H9 (cell line): ENCODE measurements at regions not wholly inside any gene's neighbourhood (a gene's known extent, or its start where the extent isn't known, plus 50 kb on each side); places are given as distances from the start of the nearest gene placed in this dataset.

Experiments used
- DNase-seq: peaks from one replicate; pipeline ENCODE4 v3.0.0-alpha.2; 2017
- H2AFZ ChIP-seq: one replicate; pipeline ENCODE4 v1.6.1; 2013; ENCODE audit warnings: mild to moderate bottlenecking, low read length, control low read depth, moderate library complexity
- H2AK5ac ChIP-seq: 2 replicates; pipeline ENCODE4 v1.6.1; 2013; ENCODE audit warnings: low read length, control low read depth, mixed read lengths; ENCODE audit not compliant: insufficient read length
- H2BK120ac ChIP-seq: one replicate; pipeline ENCODE4 v1.6.1; 2013; ENCODE audit warnings: low read depth, mild to moderate bottlenecking, low read length, control low read depth, inconsistent platforms; ENCODE audit not compliant: poor library complexity, severe bottlenecking
- H2BK12ac ChIP-seq: 2 replicates; pipeline ENCODE4 v1.6.1; 2013; ENCODE audit warnings: low read length, control low read depth, mixed read lengths, low read depth; ENCODE audit not compliant: insufficient read length
- H2BK15ac ChIP-seq: 2 replicates; pipeline ENCODE4 v1.6.1; 2013; ENCODE audit warnings: low read depth, low read length, control low read depth
- H2BK20ac ChIP-seq: one replicate; pipeline ENCODE4 v1.6.1; 2013; ENCODE audit warnings: low read depth, mild to moderate bottlenecking, low read length, control low read depth, inconsistent platforms; ENCODE audit not compliant: poor library complexity, severe bottlenecking
- H2BK5ac ChIP-seq: 2 replicates; pipeline ENCODE4 v1.6.1; 2013; ENCODE audit warnings: low read length, control low read depth, mixed read lengths; ENCODE audit not compliant: insufficient read length
- H3K14ac ChIP-seq: 2 replicates; pipeline ENCODE4 v1.6.1; 2013; ENCODE audit warnings: low read length, control low read depth; ENCODE audit not compliant: insufficient read depth
- H3K18ac ChIP-seq: 2 replicates; pipeline ENCODE4 v1.6.1; 2013; ENCODE audit warnings: low read depth, mild to moderate bottlenecking, mixed read lengths, low read length, control low read depth; ENCODE audit not compliant: insufficient read length
- H3K23ac ChIP-seq: 2 replicates; pipeline ENCODE4 v1.6.1; 2013; ENCODE audit warnings: low read length, control low read depth, mixed read lengths, low read depth; ENCODE audit not compliant: insufficient read length
- H3K23me2 ChIP-seq: 2 replicates; pipeline ENCODE4 v1.6.1; 2013; ENCODE audit warnings: low read depth, mild to moderate bottlenecking, mixed read lengths, low read length, control low read depth; ENCODE audit not compliant: insufficient read length, poor library complexity, severe bottlenecking
- H3K27ac ChIP-seq: 2 replicates; pipeline ENCODE4 v1.5.1; 2013; ENCODE audit warnings: low read length, control low read depth, mixed read lengths, low read depth; ENCODE audit not compliant: insufficient read length
- H3K27me3 ChIP-seq: 2 replicates; pipeline ENCODE4 v1.6.1; 2013; ENCODE audit warnings: low read length, control low read depth, inconsistent platforms; ENCODE audit not compliant: insufficient read depth
- H3K4ac ChIP-seq: 2 replicates; pipeline ENCODE4 v1.6.1; 2013; ENCODE audit warnings: low read depth, mild to moderate bottlenecking, control low read depth, inconsistent platforms, low read length, moderate library complexity
- H3K4me1 ChIP-seq: 2 replicates; pipeline ENCODE4 v1.6.1; 2013; ENCODE audit warnings: low read length, control low read depth, inconsistent platforms; ENCODE audit not compliant: insufficient read depth
- H3K4me2 ChIP-seq: 2 replicates; pipeline ENCODE4 v1.6.1; 2013; ENCODE audit warnings: low read length, control low read depth, mixed read lengths; ENCODE audit not compliant: insufficient read length, insufficient read depth
- H3K56ac ChIP-seq: 2 replicates; pipeline ENCODE4 v1.6.1; 2013; ENCODE audit warnings: low read depth, mild to moderate bottlenecking, mixed read lengths, low read length, control low read depth; ENCODE audit not compliant: insufficient read length
- H3K79me1 ChIP-seq: 2 replicates; pipeline ENCODE4 v1.6.1; 2013; ENCODE audit warnings: low read depth, mild to moderate bottlenecking, moderate library complexity, low read length, control low read depth, inconsistent platforms; ENCODE audit not compliant: insufficient read depth, poor library complexity, severe bottlenecking
- H3K79me2 ChIP-seq: 2 replicates; pipeline ENCODE4 v1.6.1; 2013; ENCODE audit warnings: low read length, control low read depth, inconsistent platforms; ENCODE audit not compliant: insufficient read depth
- H3K9ac ChIP-seq: 2 replicates; pipeline ENCODE4 v1.6.1; 2013; ENCODE audit warnings: low read length, control low read depth, mixed read lengths; ENCODE audit not compliant: insufficient read length; ENCODE audit errors: extremely low read depth
- H3K9me3 ChIP-seq: one replicate; pipeline ENCODE4 v1.6.1; 2013; ENCODE audit warnings: low read depth, low read length, inconsistent platforms; ENCODE audit not compliant: control insufficient read depth
- H3T11ph ChIP-seq: one replicate; pipeline ENCODE4 v1.6.1; 2013; ENCODE audit warnings: mild to moderate bottlenecking, low read length, control low read depth, inconsistent platforms
- H4K20me1 ChIP-seq: one replicate; pipeline ENCODE4 v1.6.1; 2013; ENCODE audit not compliant: control insufficient read depth, insufficient read length, insufficient read depth
- H4K5ac ChIP-seq: 2 replicates; pipeline ENCODE4 v1.6.1; 2013; ENCODE audit warnings: low read depth, mild to moderate bottlenecking, mixed read lengths, low read length, control low read depth; ENCODE audit not compliant: insufficient read length
- H4K8ac ChIP-seq: replicated peaks from 2 replicates; pipeline ENCODE4 v1.6.1; 2013; ENCODE audit warnings: low read length, control low read depth, mixed read lengths, low read depth; ENCODE audit not compliant: insufficient read length
- H4K91ac ChIP-seq: 2 replicates; pipeline ENCODE4 v1.6.1; 2013; ENCODE audit warnings: low read depth, mild to moderate bottlenecking, moderate library complexity, mixed read lengths, low read length, control low read depth; ENCODE audit not compliant: insufficient read length
- H3K27ac Mint-ChIP-seq, 3 experiments: 2 replicates in 2 of 3; 3 replicates in 1 of 3; pipeline ENCODE4 v1.8.0; 2020 to 2021; ENCODE audit warnings: mixed read lengths in 3 of 3, mild to moderate bottlenecking in 1 of 3, moderate library complexity in 1 of 3
- H3K27me3 Mint-ChIP-seq: 2 replicates; pipeline ENCODE4 v1.8.0; 2021; ENCODE audit warnings: low read depth, mild to moderate bottlenecking, moderate library complexity, mixed read lengths
- H3K36me3 Mint-ChIP-seq, 3 experiments: 2 replicates in 2 of 3; 3 replicates in 1 of 3; pipeline ENCODE4 v1.8.0; 2020 to 2021; ENCODE audit warnings: low read depth in 3 of 3, mixed read lengths in 3 of 3; ENCODE audit not compliant: insufficient read depth in 1 of 3
- H3K4me1 Mint-ChIP-seq, 2 experiments: 2 replicates each; pipeline ENCODE4 v1.8.0; 2020; ENCODE audit warnings: mixed read lengths in 2 of 2
- H3K4me3 Mint-ChIP-seq, 2 experiments: 2 replicates in 1 of 2; 3 replicates in 1 of 2; pipeline ENCODE4 v1.8.0; 2020 to 2021; ENCODE audit warnings: mild to moderate bottlenecking in 2 of 2, mixed read lengths in 2 of 2, moderate library complexity in 1 of 2
- H3K9me3 Mint-ChIP-seq, 2 experiments: 2 replicates in 1 of 2; 3 replicates in 1 of 2; pipeline ENCODE4 v1.8.0; 2020; ENCODE audit warnings: mild to moderate bottlenecking in 2 of 2, mixed read lengths in 2 of 2, moderate library complexity in 1 of 2
- WGBS: extraction: QIAGEN DNeasy Blood & Tissue Kit; methylation state at CpG from one replicate; pipeline ENCODE4 v1.1.7; 2013; ENCODE audit warnings: missing lambda C conversion rate, low lambda C conversion rate, mixed read lengths; ENCODE audit not compliant: insufficient read length; ENCODE audit errors: extremely low coverage; 5-methylcytosine and 5-hydroxymethylcytosine counted together
- TF ChIP-seq, protein P1 (sequence below): fragments of 200-600 bp; sonication (generic); conservative IDR thresholded peaks from 3 replicates; pipeline ENCODE4 v1.8.0; 2021; ENCODE audit warnings: antibody characterized with exemption, mild to moderate bottlenecking

DNA sequence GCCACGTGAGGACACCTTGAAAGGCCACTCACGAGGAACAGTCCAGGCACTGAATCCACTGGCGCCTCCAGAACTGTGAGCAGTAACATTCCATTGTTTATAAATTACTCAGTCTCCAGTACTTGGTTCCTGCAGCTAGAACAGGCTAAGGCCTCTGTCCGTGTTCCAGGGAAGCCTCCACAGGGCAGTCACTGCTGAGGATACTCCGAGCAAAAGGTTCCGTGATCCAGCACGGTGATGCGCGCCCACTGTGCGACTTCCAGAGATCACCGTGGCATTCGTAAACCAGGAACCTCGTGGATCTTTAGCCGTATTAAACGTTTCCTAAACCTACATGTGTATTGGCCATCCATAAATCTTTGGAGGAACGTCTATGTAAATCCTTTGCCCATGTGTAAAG lies 51.5 kb upstream of the SALL3 start:
- no peak overlapping the region for H3K23ac ChIP-seq
- no peaks in the 10 kb centered on the region for H3K4me1 ChIP-seq
- DNase-seq = no peak
- peaks cover 6% of the 10 kb centered on the region; the same call in 1 of the 2 replicates for H3K27me3 Mint-ChIP-seq
- no peaks in the 10 kb centered on the region for H3K79me1 ChIP-seq
- no peak overlapping the region for H2AK5ac ChIP-seq
- H3K9me3 Mint-ChIP-seq = peaks cover 0 to 2% of the 10 kb centered on the region in 2 experiments; a peak in 2 of 5 replicates
- H3K4me1 Mint-ChIP-seq = peaks cover 2 to 3% of the 10 kb centered on the region in 2 experiments; a peak in 1 of 4 replicates
- no peak overlapping the region for H3K18ac ChIP-seq
- TF ChIP-seq, protein P1, sequence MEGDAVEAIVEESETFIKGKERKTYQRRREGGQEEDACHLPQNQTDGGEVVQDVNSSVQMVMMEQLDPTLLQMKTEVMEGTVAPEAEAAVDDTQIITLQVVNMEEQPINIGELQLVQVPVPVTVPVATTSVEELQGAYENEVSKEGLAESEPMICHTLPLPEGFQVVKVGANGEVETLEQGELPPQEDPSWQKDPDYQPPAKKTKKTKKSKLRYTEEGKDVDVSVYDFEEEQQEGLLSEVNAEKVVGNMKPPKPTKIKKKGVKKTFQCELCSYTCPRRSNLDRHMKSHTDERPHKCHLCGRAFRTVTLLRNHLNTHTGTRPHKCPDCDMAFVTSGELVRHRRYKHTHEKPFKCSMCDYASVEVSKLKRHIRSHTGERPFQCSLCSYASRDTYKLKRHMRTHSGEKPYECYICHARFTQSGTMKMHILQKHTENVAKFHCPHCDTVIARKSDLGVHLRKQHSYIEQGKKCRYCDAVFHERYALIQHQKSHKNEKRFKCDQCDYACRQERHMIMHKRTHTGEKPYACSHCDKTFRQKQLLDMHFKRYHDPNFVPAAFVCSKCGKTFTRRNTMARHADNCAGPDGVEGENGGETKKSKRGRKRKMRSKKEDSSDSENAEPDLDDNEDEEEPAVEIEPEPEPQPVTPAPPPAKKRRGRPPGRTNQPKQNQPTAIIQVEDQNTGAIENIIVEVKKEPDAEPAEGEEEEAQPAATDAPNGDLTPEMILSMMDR = no peak
- no peak overlapping the region for H2BK120ac ChIP-seq
- H3K4me2 ChIP-seq = no peak overlapping the region
- no peak overlapping the region for H3K27ac ChIP-seq
- no peak overlapping the region for H3K4ac ChIP-seq
- no peaks in the 10 kb centered on the region for H3K79me2 ChIP-seq
- H4K20me1 ChIP-seq = no peaks in the 10 kb centered on the region
- H3K56ac ChIP-seq = no peak overlapping the region
- H3K9me3 ChIP-seq = no peaks in the 10 kb centered on the region
- WGBS = no CpG with 5 or more reads among the region's 16 CpGs
- no peak overlapping the region for H3K27ac Mint-ChIP-seq
- no peak overlapping the region for H2BK12ac ChIP-seq
- no peak overlapping the region for H3K14ac ChIP-seq
- no peak overlapping the region for H3K9ac ChIP-seq
- no peak overlapping the region for H3T11ph ChIP-seq
- no peaks in the 10 kb centered on the region for H3K27me3 ChIP-seq
- no peak overlapping the region for H2BK5ac ChIP-seq
- H3K23me2 ChIP-seq = no peaks in the 10 kb centered on the region
- no peak overlapping the region for H2AFZ ChIP-seq
- no peak overlapping the region for H4K91ac ChIP-seq
- no peaks in the 10 kb centered on the region; a peak in 1 of 7 replicates for H3K36me3 Mint-ChIP-seq
- no peak overlapping the region for H2BK15ac ChIP-seq
- H4K5ac ChIP-seq = no peak overlapping the region
- H3K4me3 Mint-ChIP-seq = no peak overlapping the region
- no peak overlapping the region for H4K8ac ChIP-seq
- no peak overlapping the region for H2BK20ac ChIP-seq
